ENCODE measurements at regions not wholly inside any gene's neighbourhood (a gene's known extent, or its start where the extent isn't known, plus 50 kb on each side); places are given as distances from the start of the nearest gene placed in this dataset.
"Not testable (repeated sequence)": the region's sequence is repeated elsewhere in the genome, so short reads cannot be mapped to it uniquely, and the experiment has no call there.

DNA sequence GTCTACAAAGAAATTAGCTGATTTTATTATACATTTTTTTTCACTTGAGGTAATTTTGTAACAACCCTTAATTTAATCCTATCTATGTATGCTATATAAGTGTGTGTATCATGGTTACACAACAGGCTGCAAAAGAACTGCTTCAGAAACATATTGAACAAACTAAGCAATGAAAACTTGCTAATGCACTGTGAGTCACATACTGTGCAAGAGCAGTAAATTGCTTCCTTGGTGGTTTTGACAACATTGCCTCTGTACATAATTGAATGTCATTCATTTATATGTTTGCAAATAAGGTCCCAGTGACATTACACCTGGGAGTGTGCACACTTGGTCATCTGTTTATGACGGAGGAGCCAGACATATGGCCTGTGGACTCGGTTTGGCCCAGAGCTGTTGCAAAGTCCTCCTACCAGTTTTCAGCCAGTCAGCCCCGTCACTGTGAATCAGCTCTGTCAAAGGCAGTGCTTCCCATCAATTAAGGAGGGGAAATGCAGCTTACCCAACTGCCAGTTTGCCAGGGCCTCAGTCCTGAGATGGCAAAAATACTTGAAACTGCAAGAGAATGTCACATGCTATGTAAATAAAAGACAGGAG lies 835.0 kb downstream of the TTLL7 start:
- DNase-seq (ENCODE audit: low read depth), result peak; percentile 66

DNA sequence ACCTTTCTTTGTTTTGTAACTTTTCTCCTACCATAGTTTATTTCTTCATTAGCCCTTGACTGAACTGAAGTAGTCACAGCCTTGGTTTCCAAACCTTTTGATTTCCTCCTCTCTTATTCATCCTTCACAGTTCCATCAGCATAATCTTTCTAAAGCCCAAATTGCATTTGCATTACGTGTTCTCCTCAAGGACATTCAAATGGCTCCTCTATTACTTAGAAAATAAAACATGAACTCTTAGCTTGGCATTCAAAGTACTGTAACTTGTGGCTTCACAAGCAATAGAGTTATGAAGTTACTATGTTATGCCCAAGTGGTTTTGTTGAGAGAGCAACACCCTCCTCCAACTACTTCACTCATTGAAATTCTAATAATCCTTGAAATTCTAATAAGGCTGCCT lies 840.0 kb downstream of the TTLL7 start:
- not testable (repeated sequence) for DNase-seq (ENCODE audit: low read depth); H3K4me3 ChIP-seq (ENCODE audit: low read length)

More for the DNA sequence above, 835.0 kb downstream of the TTLL7 start:
- not testable (repeated sequence) for H3K4me3 ChIP-seq (ENCODE audit: low read length)

DNA sequence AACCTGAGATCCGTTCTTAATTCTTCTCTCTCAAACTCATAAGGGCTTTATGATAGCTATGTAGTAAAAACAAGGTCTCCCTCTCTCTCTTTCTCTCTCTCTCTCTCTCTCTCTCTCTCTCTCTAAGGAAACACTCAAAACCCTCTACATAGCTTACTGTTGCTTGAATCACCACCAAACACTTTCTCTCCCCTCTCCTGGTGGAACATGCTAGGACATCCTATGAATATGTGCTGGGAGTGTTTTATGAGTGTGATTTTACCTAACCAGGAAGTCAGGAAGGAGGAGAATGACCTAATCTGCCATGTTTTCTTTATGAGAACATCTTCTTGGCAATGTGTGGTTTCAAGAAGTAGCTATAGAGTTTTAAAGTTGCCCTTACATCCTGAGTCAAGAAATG lies 844.6 kb downstream of the TTLL7 start:
- not testable (repeated sequence) for H3K4me3 ChIP-seq (ENCODE audit: low read length)
- DNase-seq (ENCODE audit: low read depth), result peak; percentile 82

GRCh38 chr1:83151167-83151898 lies 847.6 kb downstream of the TTLL7 start:
- peak; percentile 80 for DNase-seq (ENCODE audit: low read depth)
- H3K4me3 ChIP-seq (ENCODE audit: low read length), result not testable (repeated sequence)

- H3K4me3 ChIP-seq (ENCODE audit: low read length); DNase-seq (ENCODE audit: low read depth): not testable (repeated sequence)
These were observed 848.5 kb downstream of the TTLL7 start for GRCh38 chr1:83150479-83150878.

GRCh38 chr1:83145820-83146219 lies 853.1 kb downstream of the TTLL7 start:
- H3K4me3 ChIP-seq (ENCODE audit: low read length); DNase-seq (ENCODE audit: low read depth): not testable (repeated sequence)

- H3K4me3 ChIP-seq (ENCODE audit: low read length); DNase-seq (ENCODE audit: low read depth): not testable (repeated sequence)
These were observed 856.1 kb downstream of the TTLL7 start for GRCh38 chr1:83142802-83143201.

DNA sequence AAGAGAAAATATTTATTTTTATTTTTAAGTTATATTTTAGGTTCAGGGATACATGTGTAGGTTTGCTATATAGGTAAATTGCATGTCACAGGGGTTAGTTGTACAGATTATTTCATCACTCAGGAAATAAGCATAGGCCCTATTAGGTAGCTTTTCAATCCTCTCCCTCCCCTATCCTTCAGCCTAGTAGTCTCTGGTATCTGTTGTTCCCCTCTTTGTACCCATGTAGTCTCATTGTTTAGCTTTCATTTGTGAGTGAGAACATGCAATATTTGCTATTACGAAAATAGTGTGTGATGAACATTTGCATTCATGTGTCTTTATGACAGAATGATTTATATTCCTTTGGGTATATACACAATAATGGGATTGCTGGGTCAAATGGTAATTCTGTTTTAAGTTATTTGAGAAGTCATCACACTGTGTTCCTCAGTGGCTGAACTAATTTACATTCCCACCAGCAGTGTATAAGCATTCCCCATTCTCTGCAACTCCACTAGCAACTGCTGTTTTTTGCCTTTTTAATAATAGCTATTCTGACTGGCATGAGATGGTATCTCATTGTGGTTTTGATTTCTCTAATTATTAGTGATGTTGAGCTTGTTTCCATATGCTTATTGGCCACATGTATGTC lies 863.3 kb downstream of the TTLL7 start:
- H3K4me3 ChIP-seq (ENCODE audit: low read length); DNase-seq (ENCODE audit: low read depth): not testable (repeated sequence)

DNA sequence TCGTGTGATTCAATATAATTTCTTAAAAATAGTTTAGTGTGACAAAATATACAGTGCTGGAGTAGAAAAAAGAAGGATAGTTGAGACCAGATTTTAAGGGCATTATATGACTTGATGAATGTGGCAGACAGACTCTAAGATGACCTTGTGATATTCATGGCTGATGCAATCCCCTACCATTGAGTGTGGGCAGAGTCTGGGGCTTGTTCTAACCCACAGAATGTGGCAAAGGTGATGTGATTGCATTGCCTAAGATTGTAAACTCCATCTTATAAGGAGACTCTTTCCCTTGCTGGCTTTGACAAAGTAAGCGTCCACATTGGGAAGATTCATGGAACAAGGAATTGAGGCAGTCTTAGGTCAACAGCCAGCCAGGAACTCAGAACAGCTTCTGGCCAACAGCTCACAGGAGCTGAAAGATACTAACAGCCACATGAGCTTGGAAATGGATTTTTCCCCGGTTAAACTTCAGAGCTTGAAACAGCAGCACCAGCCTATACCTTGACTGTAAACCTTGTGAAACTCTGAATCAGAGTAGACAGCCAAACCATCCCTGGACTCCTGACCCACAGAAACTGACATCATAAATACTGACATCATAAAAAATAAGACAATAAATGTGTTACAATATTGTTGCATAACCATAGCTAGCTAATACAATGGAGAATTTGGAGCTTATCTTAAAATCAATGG lies 864.5 kb downstream of the TTLL7 start:
- H3K4me3 ChIP-seq (ENCODE audit: low read length), result not testable (repeated sequence)
- DNase-seq (ENCODE audit: low read depth), result peak; percentile 49

GRCh38 chr1:83131692-83131955 lies 867.3 kb downstream of the TTLL7 start:
- TF ChIP-seq, protein P1, sequence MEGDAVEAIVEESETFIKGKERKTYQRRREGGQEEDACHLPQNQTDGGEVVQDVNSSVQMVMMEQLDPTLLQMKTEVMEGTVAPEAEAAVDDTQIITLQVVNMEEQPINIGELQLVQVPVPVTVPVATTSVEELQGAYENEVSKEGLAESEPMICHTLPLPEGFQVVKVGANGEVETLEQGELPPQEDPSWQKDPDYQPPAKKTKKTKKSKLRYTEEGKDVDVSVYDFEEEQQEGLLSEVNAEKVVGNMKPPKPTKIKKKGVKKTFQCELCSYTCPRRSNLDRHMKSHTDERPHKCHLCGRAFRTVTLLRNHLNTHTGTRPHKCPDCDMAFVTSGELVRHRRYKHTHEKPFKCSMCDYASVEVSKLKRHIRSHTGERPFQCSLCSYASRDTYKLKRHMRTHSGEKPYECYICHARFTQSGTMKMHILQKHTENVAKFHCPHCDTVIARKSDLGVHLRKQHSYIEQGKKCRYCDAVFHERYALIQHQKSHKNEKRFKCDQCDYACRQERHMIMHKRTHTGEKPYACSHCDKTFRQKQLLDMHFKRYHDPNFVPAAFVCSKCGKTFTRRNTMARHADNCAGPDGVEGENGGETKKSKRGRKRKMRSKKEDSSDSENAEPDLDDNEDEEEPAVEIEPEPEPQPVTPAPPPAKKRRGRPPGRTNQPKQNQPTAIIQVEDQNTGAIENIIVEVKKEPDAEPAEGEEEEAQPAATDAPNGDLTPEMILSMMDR (IDR thresholded peaks at IDR 0.05; ENCODE audit: insufficient read depth, low read depth, low read length, missing control alignments), result no peak
- H3K4me3 ChIP-seq (ENCODE audit: low read length), result no peak overlapping the region
- DNase-seq (ENCODE audit: low read depth), result peak; percentile 96

DNA sequence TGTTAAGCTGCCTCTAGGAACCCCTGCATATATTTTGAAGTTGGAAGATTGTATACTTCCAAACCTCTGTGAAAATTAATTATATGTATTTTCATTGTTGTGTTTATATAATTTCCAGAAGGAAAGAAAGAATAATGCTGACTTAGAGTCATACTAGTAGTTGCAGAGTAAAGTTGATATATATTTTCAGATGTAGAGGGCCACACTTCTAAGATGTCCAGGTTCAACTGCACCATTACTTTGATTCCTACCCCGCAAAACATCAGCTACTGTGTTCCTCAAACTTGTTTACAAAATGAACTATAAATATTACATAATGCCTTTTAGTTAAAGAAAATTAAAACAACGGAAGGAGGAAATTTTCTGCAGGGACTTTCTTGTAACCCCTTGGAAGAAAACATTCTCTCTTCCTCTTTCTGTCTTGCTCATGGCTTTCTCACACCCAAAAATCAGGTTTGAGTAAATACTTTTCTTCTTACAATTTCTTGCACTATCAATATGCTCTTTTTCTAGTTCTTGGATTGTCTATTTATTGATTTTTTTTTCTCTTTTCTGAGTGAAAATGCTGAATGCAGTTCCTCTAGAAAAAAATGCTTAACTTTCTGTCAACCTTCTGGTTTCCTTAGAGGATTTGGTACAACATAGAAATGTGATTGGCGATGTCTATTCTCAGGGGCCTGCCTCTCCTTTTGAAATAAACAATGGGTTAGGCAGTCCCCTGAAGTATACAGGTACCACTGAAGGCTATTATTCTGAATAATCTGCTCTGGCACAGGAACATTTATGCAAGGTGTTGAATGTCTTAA lies 867.8 kb downstream of the TTLL7 start:
- H3K4me3 ChIP-seq (ENCODE audit: low read length), result no peak overlapping the region
- no peak for DNase-seq (ENCODE audit: low read depth)
- TF ChIP-seq, protein P1 (IDR thresholded peaks at IDR 0.05; ENCODE audit: insufficient read depth, low read depth, low read length, missing control alignments), result no peak
